B cell (primary cell): ENCODE measurements at regions not wholly inside any gene's neighbourhood (a gene's known extent, or its start where the extent isn't known, plus 50 kb on each side); places are given as distances from the start of the nearest gene placed in this dataset.

Source experiments
- CTCF ChIP-seq: fragments of 200-600 bp; IDR thresholded peaks from one replicate; pipeline ENCODE4 v1.8.0; 2022; ENCODE audit warnings: antibody characterized with exemption, mild to moderate bottlenecking
- EZH2 ChIP-seq: IDR thresholded peaks from 2 replicates; pipeline ENCODE4 v1.6.1; 2012; ENCODE audit warnings: borderline replicate concordance, low read depth, mild to moderate bottlenecking, moderate library complexity, low read length; ENCODE audit not compliant: insufficient read depth, poor library complexity, severe bottlenecking

GRCh38 chr9:28249424-28249823 is 676.1 kb upstream of the C9orf72 start:
- no peak for TF ChIP-seq EZH2
- TF ChIP-seq CTCF: no peak
